Sigmoid colon (tissue), 4 donors: ENCODE measurements at regions not wholly inside any gene's neighbourhood (a gene's known extent, or its start where the extent isn't known, plus 50 kb on each side); places are given as distances from the start of the nearest gene placed in this dataset.

Experiments
- POLR2AphosphoS5 ChIP-seq, 4 donors: sonication (generic); formaldehyde crosslinking; IDR thresholded peaks; one replicate each; pipeline ENCODE4 v1.6.1; 2017; ENCODE audit warnings: antibody characterized with exemption in 4 of 4
- TF ChIP-seq, protein P1 (sequence below), 4 experiments: fragments of 450-650 bp in 3 of 4; fragments of 200-600 bp in 1 of 4; IDR thresholded peaks; one replicate each; pipeline ENCODE4 v1.5.1; 2016 to 2019; ENCODE audit warnings: antibody characterized with exemption in 4 of 4, mild to moderate bottlenecking in 3 of 4, moderate library complexity in 2 of 4

DNA sequence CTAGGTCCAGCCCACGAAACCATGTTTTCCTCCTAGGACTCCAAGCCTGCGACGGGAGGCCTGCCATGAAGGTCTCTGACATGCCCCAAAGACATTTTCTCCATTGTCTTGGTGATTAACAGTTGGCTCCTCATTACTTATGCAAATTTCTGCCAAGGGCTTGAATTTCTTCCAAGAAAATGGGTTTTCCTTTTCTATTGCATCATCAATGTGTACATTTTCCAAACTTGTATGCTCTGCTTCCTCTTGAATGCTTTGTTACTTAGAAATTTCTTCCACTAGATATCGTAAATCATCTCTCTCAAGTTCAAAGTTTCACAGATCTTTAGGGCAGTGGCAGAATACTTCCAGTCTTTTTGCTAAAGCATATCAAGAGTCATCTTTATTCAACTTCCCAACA is 1792.7 kb upstream of the CDH9 start:
- TF ChIP-seq, protein P1, sequence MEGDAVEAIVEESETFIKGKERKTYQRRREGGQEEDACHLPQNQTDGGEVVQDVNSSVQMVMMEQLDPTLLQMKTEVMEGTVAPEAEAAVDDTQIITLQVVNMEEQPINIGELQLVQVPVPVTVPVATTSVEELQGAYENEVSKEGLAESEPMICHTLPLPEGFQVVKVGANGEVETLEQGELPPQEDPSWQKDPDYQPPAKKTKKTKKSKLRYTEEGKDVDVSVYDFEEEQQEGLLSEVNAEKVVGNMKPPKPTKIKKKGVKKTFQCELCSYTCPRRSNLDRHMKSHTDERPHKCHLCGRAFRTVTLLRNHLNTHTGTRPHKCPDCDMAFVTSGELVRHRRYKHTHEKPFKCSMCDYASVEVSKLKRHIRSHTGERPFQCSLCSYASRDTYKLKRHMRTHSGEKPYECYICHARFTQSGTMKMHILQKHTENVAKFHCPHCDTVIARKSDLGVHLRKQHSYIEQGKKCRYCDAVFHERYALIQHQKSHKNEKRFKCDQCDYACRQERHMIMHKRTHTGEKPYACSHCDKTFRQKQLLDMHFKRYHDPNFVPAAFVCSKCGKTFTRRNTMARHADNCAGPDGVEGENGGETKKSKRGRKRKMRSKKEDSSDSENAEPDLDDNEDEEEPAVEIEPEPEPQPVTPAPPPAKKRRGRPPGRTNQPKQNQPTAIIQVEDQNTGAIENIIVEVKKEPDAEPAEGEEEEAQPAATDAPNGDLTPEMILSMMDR (IDR thresholded peaks at IDR 0.05), result no peak
- TF ChIP-seq POLR2AphosphoS5 (IDR thresholded peaks at IDR 0.05), result no peak
